ENCODE measurements at regions not wholly inside any gene's neighbourhood (a gene's known extent, or its start where the extent isn't known, plus 50 kb on each side); places are given as distances from the start of the nearest gene placed in this dataset.

DNA sequence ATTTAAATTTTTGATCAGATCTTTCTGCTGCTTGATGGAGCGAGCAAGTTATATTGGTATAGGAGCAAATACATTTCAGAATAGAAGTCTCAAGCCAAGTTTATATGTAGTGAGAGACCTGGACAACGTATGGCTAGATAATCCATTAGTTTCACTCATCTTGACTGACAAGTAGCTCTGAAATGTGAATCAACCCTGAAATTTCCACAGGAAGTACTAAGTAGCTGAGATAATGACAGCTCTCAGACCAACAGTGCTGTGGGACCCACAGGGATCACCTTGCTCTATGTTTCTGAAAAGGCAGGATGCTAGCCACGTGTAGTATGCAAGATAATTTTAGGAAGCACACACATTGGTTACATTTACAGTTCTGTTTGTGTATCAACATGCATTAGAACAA lies 258.6 kb upstream of the FOXN3 start (continued):
- TF ChIP-seq MTF1 (CRISPR knock-in tag; IDR thresholded peaks at IDR 0.05; ENCODE audit: borderline replicate concordance) (no peak), HDAC2 (IDR thresholded peaks at IDR 0.05) (no peak), RFX5 (IDR thresholded peaks at IDR 0.05; ENCODE audit: low read depth, low read length) (no peak)

DNA sequence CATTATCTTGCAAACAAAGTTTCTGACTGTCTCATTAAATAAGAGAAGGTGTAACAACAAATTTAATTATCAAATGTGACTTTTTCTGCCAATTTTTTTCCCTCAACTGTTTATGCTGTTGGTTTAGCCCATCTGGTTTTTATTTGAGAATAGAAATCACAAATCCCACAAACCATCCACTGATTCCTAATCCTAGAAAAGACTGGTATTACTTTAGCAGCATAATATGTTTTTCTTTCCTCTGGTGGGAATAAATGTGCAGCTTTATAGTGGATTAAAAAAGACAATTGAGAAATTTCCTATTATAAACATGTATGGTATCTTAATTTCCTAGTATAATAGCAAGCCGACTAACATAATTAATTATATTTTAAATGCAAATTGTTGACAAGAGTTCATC lies 257.9 kb upstream of the FOXN3 start:
- no peak for FAIRE-seq
- Histone ChIP-seq H4K20me1 (replicated peaks; ENCODE audit: control insufficient read depth, insufficient read depth, low read length) (no peaks in the 10 kb centered on the region), H3K36me3 (ENCODE audit: control insufficient read depth, insufficient read depth, low read length) (no peaks in the 10 kb centered on the region), H3K27ac (ENCODE audit: extremely low read depth, low read depth, low read length) (no peak overlapping the region), H3K4me3 (no peak overlapping the region), H3K4me2 (ENCODE audit: insufficient read depth, low read length) (no peak overlapping the region), H3K4me1 (replicated peaks in 1 of 2; ENCODE audit: control insufficient read depth in 2 of 2, insufficient read depth in 2 of 2, low read length in 2 of 2) (no peaks in the 10 kb centered on the region), H3K79me2 (ENCODE audit: control insufficient read depth, insufficient read depth, low read length) (no peaks in the 10 kb centered on the region), H3K27me3 (ENCODE audit: control insufficient read depth in 2 of 2, insufficient read depth in 2 of 2, low read length in 2 of 2) (no peaks in the 10 kb centered on the region), H3K9ac (ENCODE audit: insufficient read depth in 1 of 2, low read depth in 2 of 2, low read length in 2 of 2) (no peak overlapping the region), H3K9me1 (ENCODE audit: control insufficient read depth, insufficient read depth, low read length) (no peaks in the 10 kb centered on the region), H3K9me3 (replicated peaks; ENCODE audit: control insufficient read depth, insufficient read depth, low read depth, low read length) (no peaks in the 10 kb centered on the region), H2AFZ (ENCODE audit: low read depth, low read length) (no peak overlapping the region)
- no peak for DNase-seq (ENCODE audit: extremely low read depth in 1 of 4, low spot score in 3 of 4)
- in situ Hi-C loops (cut with MboI), result no loop called here
- ChIA-PET POLR2A (no interaction called here), CTCF (ENCODE audit: low intra/inter-chr PET ratio) (no interaction called here)
- no TSS peak for BruUV-seq (replicated peaks)
- WGBS (ENCODE audit: insufficient coverage, low coverage, missing lambda C conversion rate), result 0% methylated on average over 1 of the region's 1 CpG
- ATAC-seq, result no peak
- intact Hi-C loops (cut with micrococcal nuclease), result no loop called here
- TF ChIP-seq, protein P1, sequence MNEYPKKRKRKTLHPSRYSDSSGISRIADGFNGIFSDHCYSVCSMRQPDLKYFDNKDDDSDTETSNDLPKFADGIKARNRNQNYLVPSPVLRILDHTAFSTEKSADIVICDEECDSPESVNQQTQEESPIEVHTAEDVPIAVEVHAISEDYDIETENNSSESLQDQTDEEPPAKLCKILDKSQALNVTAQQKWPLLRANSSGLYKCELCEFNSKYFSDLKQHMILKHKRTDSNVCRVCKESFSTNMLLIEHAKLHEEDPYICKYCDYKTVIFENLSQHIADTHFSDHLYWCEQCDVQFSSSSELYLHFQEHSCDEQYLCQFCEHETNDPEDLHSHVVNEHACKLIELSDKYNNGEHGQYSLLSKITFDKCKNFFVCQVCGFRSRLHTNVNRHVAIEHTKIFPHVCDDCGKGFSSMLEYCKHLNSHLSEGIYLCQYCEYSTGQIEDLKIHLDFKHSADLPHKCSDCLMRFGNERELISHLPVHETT (CRISPR knock-in tag; conservative IDR thresholded peaks at IDR 0.05 in 1 of 2, IDR thresholded peaks at IDR 0.05 in 1 of 2), result no peak
- TF ChIP-seq DACH1 (IDR thresholded peaks at IDR 0.05; ENCODE audit: partially characterized antibody), result no peak
- TF ChIP-seq RFX7 (CRISPR knock-in tag; IDR thresholded peaks at IDR 0.05), result no peak
- TF ChIP-seq, protein P2, sequence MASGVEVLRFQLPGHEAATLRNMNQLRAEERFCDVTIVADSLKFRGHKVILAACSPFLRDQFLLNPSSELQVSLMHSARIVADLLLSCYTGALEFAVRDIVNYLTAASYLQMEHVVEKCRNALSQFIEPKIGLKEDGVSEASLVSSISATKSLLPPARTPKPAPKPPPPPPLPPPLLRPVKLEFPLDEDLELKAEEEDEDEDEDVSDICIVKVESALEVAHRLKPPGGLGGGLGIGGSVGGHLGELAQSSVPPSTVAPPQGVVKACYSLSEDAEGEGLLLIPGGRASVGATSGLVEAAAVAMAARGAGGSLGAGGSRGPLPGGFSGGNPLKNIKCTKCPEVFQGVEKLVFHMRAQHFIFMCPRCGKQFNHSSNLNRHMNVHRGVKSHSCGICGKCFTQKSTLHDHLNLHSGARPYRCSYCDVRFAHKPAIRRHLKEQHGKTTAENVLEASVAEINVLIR (CRISPR knock-in tag; IDR thresholded peaks at IDR 0.05), result no peak
- no peak for TF ChIP-seq GTF2E2 (tag; IDR thresholded peaks at IDR 0.05)
- no peak for TF ChIP-seq NR3C1 (CRISPR knock-in tag; IDR thresholded peaks at IDR 0.05)
- no peak for TF ChIP-seq SP1 (CRISPR knock-in tag; IDR thresholded peaks at IDR 0.05)
- TF ChIP-seq, protein P3, sequence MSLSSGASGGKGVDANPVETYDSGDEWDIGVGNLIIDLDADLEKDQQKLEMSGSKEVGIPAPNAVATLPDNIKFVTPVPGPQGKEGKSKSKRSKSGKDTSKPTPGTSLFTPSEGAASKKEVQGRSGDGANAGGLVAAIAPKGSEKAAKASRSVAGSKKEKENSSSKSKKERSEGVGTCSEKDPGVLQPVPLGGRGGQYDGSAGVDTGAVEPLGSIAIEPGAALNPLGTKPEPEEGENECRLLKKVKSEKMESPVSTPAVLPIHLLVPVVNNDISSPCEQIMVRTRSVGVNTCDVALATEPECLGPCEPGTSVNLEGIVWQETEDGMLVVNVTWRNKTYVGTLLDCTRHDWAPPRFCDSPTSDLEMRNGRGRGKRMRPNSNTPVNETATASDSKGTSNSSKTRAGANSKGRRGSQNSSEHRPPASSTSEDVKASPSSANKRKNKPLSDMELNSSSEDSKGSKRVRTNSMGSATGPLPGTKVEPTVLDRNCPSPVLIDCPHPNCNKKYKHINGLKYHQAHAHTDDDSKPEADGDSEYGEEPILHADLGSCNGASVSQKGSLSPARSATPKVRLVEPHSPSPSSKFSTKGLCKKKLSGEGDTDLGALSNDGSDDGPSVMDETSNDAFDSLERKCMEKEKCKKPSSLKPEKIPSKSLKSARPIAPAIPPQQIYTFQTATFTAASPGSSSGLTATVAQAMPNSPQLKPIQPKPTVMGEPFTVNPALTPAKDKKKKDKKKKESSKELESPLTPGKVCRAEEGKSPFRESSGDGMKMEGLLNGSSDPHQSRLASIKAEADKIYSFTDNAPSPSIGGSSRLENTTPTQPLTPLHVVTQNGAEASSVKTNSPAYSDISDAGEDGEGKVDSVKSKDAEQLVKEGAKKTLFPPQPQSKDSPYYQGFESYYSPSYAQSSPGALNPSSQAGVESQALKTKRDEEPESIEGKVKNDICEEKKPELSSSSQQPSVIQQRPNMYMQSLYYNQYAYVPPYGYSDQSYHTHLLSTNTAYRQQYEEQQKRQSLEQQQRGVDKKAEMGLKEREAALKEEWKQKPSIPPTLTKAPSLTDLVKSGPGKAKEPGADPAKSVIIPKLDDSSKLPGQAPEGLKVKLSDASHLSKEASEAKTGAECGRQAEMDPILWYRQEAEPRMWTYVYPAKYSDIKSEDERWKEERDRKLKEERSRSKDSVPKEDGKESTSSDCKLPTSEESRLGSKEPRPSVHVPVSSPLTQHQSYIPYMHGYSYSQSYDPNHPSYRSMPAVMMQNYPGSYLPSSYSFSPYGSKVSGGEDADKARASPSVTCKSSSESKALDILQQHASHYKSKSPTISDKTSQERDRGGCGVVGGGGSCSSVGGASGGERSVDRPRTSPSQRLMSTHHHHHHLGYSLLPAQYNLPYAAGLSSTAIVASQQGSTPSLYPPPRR (CRISPR knock-in tag; IDR thresholded peaks at IDR 0.05; ENCODE audit: borderline replicate concordance), result no peak
- TF ChIP-seq, protein P4, sequence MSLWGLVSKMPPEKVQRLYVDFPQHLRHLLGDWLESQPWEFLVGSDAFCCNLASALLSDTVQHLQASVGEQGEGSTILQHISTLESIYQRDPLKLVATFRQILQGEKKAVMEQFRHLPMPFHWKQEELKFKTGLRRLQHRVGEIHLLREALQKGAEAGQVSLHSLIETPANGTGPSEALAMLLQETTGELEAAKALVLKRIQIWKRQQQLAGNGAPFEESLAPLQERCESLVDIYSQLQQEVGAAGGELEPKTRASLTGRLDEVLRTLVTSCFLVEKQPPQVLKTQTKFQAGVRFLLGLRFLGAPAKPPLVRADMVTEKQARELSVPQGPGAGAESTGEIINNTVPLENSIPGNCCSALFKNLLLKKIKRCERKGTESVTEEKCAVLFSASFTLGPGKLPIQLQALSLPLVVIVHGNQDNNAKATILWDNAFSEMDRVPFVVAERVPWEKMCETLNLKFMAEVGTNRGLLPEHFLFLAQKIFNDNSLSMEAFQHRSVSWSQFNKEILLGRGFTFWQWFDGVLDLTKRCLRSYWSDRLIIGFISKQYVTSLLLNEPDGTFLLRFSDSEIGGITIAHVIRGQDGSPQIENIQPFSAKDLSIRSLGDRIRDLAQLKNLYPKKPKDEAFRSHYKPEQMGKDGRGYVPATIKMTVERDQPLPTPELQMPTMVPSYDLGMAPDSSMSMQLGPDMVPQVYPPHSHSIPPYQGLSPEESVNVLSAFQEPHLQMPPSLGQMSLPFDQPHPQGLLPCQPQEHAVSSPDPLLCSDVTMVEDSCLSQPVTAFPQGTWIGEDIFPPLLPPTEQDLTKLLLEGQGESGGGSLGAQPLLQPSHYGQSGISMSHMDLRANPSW (CRISPR knock-in tag; IDR thresholded peaks at IDR 0.05), result no peak
